Bone marrow (tissue), 2 donors: ENCODE measurements at regions not wholly inside any gene's neighbourhood (a gene's known extent, or its start where the extent isn't known, plus 50 kb on each side); places are given as distances from the start of the nearest gene placed in this dataset.
"Not testable (repeated sequence)": the region's sequence is repeated elsewhere in the genome, so short reads cannot be mapped to it uniquely, and the experiment has no call there.

Experiments
- DNase-seq, 2 donors: peaks; one replicate each; lab custom pipeline; 2025; lab: John Stamatoyannopoulos, UW

DNA sequence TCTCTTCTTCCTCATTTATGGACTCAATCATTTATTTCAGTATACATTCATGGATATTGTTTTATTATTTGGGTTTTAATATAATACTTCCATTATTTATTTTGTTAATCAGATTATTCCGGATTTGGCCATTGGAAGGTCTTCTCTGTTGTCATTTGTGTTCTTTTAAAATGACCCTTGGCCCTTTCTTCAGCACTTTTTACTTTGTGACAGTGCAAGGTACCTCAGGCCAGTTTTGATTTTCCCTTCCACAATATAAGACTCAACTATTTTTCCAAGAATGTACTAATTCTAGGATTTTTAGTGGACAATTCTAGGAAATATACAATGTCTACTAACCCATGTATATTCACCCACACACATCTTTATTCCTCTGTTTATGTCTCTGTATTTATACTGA lies 521.4 kb upstream of the FOXG1 start:
- no peak for DNase-seq

DNA sequence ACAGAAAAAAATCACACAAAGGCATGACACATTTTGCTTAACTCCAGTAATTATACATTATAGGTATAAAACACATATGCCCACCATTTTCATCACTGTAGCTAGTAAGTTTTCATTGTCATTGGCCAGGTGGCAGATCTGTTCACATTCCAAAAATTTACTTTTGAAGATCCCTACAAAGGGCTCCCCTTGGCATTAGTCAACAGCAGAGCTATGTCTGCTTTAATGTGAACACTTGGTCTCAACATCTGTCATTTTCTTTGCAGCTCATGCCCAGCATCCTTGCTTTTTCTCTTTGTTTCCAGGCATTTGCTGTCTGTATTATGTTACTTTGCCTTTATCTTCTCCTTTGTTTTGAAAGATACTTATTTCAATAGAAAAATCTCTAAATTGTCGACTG lies 519.1 kb upstream of the FOXG1 start:
- no peak for DNase-seq

DNA sequence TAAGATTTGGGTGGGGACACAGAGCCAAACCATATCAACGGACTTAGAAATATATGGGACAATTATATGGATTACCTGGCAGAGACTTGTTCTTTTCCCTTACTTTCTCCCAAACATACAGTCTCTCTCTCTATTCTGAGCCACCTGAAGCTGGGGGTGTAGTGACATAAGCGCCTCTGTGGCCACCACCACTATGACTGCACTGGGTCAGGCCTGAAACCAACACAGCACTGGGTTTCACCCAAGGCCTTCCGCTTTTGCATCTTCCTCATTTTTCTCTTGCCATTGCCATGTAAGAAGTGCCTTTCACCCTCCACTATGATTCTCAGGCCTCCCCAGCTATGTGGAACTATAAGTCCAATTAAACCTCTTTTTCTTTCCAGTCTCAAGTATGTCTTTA lies 514.5 kb upstream of the FOXG1 start:
- DNase-seq = not testable (repeated sequence)

DNA sequence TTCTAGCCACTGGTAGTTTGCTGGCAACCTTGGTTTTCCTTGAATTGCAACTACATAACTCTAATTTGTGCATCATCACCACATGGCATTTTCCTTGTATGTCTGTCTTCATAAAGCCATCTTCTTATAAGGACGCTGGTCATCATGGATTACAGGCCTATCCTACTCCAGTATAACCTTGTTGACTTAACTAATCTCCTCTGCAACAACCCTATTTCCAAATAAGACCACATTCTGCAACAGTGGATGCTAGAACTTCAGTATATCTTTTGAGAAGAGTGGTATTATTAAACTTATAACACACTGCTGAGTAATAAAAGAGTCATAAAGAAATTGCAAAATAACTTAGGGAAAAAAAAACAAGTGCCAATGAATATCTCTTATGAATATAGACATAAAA lies 511.8 kb upstream of the FOXG1 start:
- DNase-seq = no peak

DNA sequence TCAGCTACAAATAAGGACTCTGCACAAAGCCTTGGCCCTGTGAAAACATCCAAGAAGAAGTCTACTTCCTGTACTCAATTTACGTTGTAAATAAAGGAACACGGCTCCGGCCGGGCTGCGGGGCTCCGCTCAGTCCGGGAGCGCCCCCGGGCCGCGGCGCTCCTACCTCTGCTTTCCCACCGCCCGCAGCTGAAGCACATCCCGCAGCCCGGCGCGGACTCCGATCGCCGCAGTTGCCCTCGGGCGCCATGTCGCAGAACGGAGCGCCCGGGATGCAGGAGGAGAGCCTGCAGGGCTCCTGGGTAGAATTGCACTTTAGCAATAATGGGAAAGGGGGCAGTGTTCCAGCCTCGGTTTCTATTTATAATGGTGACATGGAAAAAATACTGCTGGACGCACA lies 502.3 kb upstream of the FOXG1 start:
- no peak for DNase-seq

DNA sequence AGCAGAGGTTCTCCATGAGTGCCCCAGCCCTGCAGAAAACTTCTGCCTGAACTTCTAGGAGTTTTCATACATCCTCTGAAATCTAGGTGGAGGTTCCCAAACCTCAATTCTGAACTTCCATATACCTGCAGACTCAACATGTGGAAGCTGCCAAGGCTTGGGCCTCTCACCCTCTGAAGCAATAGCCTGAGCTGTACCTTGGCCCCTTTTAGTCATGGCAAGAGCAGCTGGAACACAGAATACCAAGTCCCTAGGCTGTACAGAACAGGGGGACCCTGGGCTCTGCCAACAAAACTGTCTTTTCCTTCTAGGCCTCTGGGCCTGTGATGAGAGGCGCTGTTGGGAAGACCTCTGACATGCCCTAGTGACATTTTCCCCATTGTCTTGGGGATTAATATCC lies 494.3 kb upstream of the FOXG1 start:
- DNase-seq = no peak

DNA sequence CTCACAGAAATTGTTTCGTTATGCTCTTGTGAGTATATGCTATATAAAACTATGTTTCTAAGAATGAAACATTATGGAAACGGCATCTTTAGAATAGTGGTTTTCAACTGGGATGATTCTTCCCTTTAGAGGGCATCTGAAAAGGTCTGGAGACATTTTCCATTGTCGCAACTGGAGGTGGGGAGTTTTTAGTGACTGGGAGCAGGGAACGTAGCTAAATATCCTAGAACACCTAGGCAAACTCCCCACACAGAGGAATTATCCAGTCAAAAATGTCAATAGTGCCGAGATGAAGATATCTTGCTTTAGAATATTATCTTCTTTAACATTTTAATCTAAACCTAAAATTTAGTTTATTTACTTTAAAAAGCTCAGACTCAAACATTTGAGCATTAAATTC lies 486.1 kb upstream of the FOXG1 start:
- DNase-seq = no peak

DNA sequence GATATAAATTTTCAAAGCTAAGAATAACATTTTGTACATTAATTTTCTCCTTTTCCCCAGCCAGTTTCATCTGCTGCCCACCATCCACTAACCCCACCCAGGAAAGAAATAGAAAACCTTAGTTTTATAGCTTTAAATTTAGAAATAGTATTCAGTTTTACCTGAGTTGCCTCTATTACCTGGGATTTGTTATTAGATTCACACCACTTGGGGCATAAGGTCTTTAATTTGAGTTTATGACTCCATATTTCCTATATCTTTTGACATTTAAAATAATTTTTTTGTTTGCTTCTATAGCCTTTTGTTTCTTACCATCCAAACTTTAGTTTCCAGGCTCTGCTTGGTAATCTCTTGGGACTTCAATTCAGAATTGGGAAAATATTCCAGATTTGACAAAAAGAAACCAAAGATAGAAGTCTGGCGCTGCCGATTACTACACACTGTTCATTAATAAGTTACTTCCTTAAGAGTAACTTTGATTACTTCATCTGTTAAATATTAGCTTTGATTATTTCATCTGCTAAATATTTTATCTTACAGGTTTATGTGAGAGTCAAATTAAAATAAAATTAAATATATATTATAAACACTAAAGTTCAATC lies 485.5 kb upstream of the FOXG1 start:
- DNase-seq = no peak

DNA sequence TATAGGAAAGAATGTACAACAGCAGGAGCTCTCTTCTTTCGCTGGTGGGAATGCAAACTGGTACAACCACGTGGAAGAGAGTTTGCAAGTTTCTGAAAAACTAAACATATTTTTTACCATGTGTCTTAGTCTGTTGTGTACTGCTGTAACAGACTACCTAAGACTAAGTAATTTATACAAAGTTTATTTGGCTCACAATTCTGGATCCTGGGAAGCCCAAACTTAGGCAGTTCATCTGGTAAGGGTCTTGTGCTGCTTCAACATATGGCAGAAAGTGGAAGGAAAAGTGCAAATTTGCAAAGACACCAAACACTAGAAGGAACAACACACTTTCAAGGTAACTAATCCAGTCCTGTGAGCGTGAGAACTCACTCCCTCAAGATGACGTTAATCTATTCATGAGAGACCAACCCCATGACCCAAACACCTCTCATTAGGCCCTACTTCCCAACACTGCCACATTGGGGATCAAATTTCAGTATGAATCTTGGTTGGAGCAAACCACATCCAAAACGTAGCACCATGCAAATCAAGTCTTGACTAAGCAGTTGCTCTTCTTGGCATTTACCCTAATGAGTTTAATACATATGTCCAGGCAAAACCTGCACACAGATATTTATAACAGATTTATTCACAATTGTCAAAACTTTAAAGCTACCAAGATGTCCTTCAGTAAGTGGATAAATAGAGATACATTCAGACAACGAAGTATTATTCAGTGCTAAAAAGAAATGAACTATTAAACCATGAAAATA lies 481.9 kb upstream of the FOXG1 start:
- DNase-seq = no peak

DNA sequence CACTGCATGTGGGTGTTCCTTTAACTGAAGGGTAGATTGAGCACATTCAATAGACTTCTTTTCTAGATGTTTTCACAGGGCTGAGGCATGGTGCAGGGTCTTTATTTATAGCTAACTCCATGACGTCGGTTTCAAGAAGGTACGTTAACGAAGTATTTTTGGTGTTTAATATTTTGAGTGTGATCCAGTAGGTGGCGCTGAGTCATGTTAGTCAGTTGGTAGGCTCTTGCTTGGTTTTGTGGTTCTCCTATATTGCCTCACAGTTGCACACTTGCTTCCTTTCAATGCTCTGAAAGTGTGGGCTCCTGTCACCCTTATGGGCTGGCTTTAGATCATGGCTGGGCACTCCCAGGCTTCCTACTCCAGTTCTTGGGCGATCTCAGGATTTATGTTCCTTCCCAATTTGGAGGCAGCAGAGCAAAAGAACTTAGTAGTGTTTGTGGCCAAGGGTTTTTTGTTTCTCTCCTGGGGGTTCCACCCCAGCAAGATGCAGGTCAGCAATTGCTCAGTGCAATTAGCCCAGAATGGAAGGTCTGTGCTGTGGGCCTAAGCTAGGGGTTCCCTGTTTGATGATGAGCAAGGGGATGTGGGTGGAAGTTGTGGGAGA lies 471.6 kb upstream of the FOXG1 start:
- peak in 1 of 2 donors; percentile 15 for DNase-seq

DNA sequence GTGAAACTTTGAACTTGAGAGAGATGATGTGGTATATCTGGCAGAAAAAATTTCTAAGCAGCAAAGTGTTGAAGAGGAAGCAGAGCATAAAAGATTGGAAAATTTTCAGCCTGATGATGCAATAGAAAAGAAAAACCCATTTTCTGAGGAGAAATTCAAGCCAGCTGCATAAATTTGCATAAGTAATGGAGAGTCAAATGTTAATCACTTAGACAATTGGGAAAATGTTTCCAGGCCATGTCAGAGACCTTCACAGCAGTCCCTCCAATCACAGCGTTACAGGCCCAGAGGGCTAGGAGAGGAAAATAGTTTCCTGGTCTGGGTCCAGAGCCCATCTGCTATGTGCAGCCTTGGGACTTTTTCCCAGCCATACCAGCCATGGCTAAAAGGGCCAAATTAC lies 469.0 kb upstream of the FOXG1 start:
- DNase-seq = no peak

DNA sequence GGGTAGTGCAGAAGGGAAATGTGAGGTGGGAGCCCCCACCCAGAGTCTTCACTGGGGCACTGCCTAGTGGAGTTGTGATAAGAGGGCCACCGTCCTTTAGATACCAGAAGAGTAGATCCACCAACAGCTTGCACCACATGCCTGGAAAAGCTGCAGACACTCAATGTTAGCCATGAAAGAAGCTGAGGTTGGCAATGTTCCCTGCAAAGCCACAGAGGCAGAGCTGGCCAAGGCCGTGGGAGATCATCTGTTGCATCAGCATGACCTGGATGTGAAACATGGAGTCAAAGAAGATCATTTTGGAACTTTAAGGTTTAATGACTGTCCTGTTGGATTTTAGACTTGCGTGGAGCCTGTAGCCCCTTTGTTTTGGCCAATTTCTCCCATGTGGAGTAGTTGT lies 468.4 kb upstream of the FOXG1 start:
- no peak for DNase-seq

DNA sequence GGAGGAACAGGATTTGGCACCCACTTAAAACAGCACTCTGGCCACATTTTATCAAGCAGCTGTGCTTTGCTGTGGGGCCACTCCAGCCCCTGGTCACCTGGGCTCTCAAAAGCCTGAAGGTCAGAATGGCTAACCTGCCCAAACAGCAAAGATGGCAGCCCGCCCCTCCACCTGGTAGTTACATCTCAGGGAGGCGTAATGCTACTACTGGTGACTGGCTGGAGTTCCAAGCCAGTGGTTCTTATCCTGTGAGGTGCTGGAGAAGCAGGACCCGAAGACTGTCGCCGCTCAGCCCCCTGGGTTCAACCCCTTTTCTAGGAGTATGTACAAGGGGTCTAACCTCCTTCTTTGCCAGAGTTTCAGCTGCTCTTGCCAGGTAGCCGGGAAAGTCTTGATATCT lies 467.4 kb upstream of the FOXG1 start:
- DNase-seq = no peak

DNA sequence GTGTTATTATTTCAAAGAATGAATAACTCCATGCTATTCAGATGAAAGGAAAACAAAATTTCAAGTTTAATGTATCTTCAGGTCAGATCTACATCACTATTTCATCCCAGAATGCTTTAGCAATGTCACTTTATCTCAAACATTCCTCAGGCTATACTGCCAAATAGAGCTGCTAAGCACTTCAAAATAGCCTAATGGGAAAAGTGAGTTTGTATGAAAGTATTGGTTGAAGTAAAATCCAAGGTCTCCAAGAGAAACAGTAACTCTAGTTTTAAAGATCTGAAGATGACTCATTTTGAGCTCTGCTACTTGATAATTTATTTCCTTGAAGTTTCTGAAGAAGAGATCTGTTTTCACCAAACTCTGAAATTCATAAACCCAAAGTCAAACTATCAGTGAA lies 466.2 kb upstream of the FOXG1 start:
- no peak for DNase-seq

DNA sequence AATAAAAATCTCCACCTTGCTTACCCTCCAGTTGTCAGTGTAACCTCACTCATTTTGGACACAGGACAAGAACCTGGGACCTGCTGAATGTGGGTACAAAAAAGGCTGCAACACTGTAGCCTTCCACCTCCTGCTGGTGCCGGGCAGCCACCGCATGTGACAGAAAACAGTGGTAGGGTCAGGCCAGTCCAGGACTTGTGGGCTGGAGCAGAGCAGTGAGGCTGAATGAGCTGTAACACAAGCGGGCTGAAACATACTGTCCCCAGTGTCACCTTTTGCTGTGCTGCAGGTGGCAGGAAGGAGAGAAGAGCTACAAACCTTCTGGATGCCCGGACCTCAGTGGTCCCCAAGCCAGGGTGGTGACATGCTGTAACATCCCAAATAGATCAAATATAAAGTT lies 465.4 kb upstream of the FOXG1 start:
- no peak for DNase-seq

DNA sequence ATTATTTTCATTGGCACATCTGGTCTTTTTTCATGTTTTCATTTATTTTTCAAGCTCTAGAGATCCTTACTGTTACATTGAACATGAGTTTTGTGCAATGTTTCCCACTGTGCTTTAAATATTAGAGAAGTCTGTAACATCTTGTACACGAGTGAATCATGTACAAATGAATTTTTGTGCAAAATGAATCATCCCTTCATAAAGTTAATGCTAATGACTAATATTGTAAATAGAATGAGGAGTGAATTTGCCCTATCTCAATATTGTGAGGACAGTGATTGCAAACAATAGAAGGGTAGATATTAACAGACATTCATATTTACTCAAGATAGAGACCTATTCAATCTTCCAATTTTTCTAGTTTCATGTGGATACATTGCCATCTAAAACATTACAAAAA lies 463.3 kb upstream of the FOXG1 start:
- DNase-seq = no peak

DNA sequence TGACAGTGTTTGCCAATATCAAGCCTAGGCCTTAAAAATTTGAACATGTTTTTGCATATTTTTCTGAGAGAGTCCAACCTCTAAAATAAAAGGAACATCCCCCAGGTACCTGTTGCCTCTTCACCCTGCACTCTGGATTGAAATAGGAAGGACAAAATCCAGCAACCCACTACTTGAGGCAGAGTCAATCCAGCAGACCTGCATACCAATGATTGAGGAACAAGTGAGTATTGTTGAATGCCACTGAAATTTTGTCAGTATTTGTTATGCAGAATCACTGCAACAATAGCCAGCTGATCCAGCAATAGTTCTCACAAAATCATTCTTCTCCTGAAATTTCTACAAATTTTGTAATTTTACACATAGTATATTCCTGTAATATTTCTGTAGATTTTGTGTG lies 460.6 kb upstream of the FOXG1 start:
- no peak for DNase-seq

DNA sequence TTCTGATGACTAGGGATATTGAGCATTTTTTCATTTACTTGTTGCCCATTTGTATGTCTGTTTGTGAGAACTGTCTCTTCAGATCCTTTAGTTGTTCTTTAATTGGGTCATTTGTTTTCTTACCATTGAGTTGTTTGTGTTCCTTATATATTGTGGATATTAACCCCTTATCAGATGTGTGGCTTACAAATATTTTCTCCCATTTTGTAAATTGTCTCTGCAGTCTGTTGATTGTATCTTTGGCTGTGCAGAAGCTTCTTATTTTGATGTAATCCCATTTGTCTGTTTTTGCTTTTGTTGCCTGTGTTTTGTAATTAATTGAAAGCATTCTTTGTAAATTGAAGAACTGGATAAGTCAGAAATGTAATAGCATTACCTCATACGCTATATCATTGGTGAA lies 459.1 kb upstream of the FOXG1 start:
- no peak for DNase-seq

DNA sequence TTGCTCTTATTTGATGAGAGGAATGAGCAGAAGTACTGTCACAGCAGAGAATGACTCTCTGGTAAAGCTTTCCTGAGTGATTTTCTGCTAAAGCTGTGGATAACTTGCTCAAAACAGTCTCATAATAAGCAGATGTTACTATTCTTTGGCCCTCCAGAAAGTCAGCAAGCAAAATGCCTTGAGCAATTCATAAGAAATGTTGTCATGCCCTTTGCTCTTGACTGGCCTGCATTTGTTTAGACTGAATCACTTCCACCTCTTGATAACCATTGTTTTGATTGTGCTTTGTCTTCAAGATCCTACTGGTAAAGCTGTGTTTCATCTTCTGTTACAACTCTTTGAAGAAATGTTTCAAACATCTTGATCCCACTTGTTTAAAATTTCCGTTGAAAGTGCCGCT lies 457.9 kb upstream of the FOXG1 start:
- no peak for DNase-seq

DNA sequence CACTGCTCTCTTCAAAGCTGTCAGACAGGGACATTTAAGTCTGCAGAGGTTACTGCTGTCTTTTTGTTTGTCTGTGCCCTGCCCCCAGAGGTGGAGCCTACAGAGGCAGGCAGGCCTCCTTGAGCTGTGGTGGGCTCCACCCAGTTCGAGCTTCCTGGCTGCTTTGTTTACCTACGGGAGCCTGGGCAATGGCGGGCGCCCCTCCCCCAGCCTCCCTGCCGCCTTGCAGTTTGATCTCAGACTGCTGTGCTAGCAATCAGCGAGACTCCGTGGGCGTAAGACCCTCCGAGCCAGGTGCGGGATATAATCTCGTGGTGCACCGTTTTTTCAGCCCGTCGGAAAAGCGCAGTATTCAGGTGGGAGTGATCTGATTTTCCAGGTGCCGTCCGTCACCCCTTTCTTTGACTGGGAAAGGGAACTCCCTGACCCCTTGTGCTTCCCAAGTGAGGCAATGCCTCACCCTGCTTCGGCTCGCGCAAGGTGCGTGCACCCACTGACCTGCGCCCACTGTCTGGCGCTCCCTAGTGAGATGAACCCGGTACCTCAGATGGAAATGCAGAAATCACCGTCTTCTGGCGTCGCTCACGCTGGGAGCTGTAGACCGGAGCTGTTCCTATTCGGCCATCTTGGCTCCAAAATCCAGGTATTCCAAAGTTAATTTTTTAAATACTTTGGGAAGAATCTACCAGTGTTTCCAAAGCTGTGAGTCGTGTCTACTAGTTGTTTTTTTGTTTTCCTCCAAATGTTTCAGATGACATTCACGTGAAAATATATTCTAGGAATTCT lies 448.5 kb upstream of the FOXG1 start:
- DNase-seq = not testable (repeated sequence)

DNA sequence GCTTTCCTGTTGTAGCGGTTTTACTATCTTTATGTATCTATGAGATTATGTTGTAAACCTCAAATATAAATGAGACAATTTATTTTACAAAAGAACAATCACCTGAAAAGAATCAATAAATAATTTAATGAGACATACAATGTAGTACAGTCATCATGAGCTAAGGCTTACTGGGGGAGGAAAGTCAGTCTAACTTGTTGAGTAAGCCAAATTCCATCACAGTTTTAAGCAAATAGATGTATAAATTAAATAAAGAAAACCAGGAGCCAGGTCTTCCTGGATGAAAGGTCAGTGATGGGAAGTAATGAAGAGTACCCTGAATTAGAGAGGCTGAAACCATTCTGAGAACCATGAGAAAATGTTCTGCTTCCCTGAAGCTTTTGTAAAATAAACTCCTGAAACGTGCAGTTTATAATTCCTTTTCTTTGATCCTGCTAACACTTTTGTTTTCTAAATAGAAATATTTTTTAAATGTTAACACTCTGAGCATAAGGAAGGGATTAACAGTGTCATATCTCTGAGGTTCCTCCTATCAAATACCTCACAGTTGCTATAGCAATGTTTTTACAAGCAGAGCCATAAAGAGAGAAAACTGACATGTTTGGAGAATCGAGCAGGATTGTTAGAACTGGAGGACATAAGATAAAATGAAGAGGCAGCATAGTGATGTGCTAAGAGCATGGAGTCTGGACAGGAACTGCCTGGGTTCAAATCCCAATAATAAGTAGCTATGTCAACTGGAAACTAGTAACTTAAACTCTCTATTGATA lies 444.9 kb upstream of the FOXG1 start:
- no peak for DNase-seq

DNA sequence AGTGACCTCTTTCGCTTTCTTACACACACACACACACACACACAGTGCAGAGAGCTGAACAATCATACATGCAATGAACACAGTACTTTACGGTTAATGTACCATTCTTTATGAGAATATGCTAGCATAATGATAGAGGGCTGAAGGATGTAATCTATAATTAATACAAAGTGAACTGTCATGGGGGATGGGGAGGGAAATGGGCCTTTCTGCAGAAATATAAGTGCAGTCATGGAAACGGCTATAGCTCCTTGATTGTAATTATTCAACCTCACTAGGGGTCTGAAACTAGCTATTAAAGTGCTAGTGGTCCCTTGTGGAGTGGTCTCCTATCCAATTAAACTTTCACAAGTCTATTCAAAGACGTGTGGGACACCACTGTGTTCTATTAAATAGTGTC lies 443.2 kb upstream of the FOXG1 start:
- no peak for DNase-seq
